ENCODE measurements at regions not wholly inside any gene's neighbourhood (a gene's known extent, or its start where the extent isn't known, plus 50 kb on each side); places are given as distances from the start of the nearest gene placed in this dataset.

- Histone ChIP-seq H2AFZ (replicated peaks) (peak overlapping the region; percentile 99), H3K79me2 (ENCODE audit: low read depth) (no peaks in the 10 kb centered on the region), H4K20me1 (ENCODE audit: low read depth) (no peaks in the 10 kb centered on the region), H3K4me3 (no peak overlapping the region), H3K9me3 (ENCODE audit: low read depth) (no peaks in the 10 kb centered on the region), H3K27me3 (no peaks in the 10 kb centered on the region), H3K4me2 (peak overlapping the region; percentile 56), H3K36me3 (no peaks in the 10 kb centered on the region), H3K27ac (peak overlapping the region; percentile 78), H3K9ac (no peak overlapping the region), H3F3A (ENCODE audit: low read depth) (peaks cover 17% of the 10 kb centered on the region), H3K4me1 (peaks cover 25% of the 10 kb centered on the region)
- H3K27ac Mint-ChIP-seq: peak overlapping the region; percentile 74
- TF ChIP-seq CTCF (IDR thresholded peaks at IDR 0.05) (no peak), EZH2phosphoT487 (IDR thresholded peaks at IDR 0.05) (no peak), EZH2 (IDR thresholded peaks at IDR 0.05) (no peak)
- H3K4me1 Mint-ChIP-seq: peaks cover 45% of the 10 kb centered on the region
- no peak for DNase-seq (ENCODE audit: low spot score)
- H3K9me3 Mint-ChIP-seq: no peaks in the 10 kb centered on the region
- peaks cover 1% of the 10 kb centered on the region for H3K36me3 Mint-ChIP-seq
- peak overlapping the region; percentile 39 for H3K4me3 Mint-ChIP-seq
- no peaks in the 10 kb centered on the region for H3K27me3 Mint-ChIP-seq (ENCODE audit: insufficient read depth, low read depth)
These were observed 61.6 kb upstream of the PRPS1 start for GRCh38 chrX:107566604-107567262.

GRCh38 chrX:107567370-107567769 lies 60.9 kb upstream of the PRPS1 start:
- no peak overlapping the region for H3K4me3 Mint-ChIP-seq
- TF ChIP-seq EZH2phosphoT487 (IDR thresholded peaks at IDR 0.05) (no peak), CTCF (IDR thresholded peaks at IDR 0.05) (no peak), EZH2 (IDR thresholded peaks at IDR 0.05) (no peak)

GRCh38 chrX:107571296-107571998 lies 56.9 kb upstream of the PRPS1 start:
- no peak overlapping the region for H3K27ac Mint-ChIP-seq
- H3K9me3 ChIP-seq (ENCODE audit: low read depth): no peaks in the 10 kb centered on the region
- no peak overlapping the region for H3K4me3 Mint-ChIP-seq
- H3K4me1 ChIP-seq: peaks cover 12% of the 10 kb centered on the region
- no peak overlapping the region for H3K27ac ChIP-seq
- TF ChIP-seq EZH2phosphoT487 (IDR thresholded peaks at IDR 0.05) (no peak), CTCF (IDR thresholded peaks at IDR 0.05) (no peak), EZH2 (IDR thresholded peaks at IDR 0.05) (no peak)
- H3K36me3 Mint-ChIP-seq: peaks cover 3% of the 10 kb centered on the region
- H3K4me1 Mint-ChIP-seq: peaks cover 23% of the 10 kb centered on the region
- H3K9me3 Mint-ChIP-seq: no peaks in the 10 kb centered on the region
- no peak overlapping the region for H2AFZ ChIP-seq (replicated peaks)
- no peak overlapping the region for H3K9ac ChIP-seq
- no peaks in the 10 kb centered on the region for H4K20me1 ChIP-seq (ENCODE audit: low read depth)
- H3K79me2 ChIP-seq (ENCODE audit: low read depth): no peaks in the 10 kb centered on the region
- H3K4me3 ChIP-seq: no peak overlapping the region
- no peaks in the 10 kb centered on the region for H3K27me3 Mint-ChIP-seq (ENCODE audit: insufficient read depth, low read depth)
- no peak for DNase-seq (ENCODE audit: low spot score)
- H3K4me2 ChIP-seq: no peak overlapping the region
- H3K27me3 ChIP-seq: no peaks in the 10 kb centered on the region
- H3F3A ChIP-seq (ENCODE audit: low read depth): peaks cover 15% of the 10 kb centered on the region
- H3K36me3 ChIP-seq: no peaks in the 10 kb centered on the region

More at GRCh38 chrX:107567370-107567769, 60.9 kb upstream of the PRPS1 start:
- no peaks in the 10 kb centered on the region for H3K36me3 ChIP-seq
- Mint-ChIP-seq H3K36me3 (peaks cover 1% of the 10 kb centered on the region), H3K4me1 (peaks cover 38% of the 10 kb centered on the region), H3K9me3 (no peaks in the 10 kb centered on the region), H3K27me3 (ENCODE audit: insufficient read depth, low read depth) (no peaks in the 10 kb centered on the region), H3K27ac (peak overlapping the region; percentile 42)
- no peak overlapping the region for H3K9ac ChIP-seq
- H3K4me3 ChIP-seq: no peak overlapping the region
- no peak for DNase-seq (ENCODE audit: low spot score)
- H4K20me1 ChIP-seq (ENCODE audit: low read depth): no peaks in the 10 kb centered on the region
- H3K4me2 ChIP-seq: peak overlapping the region; percentile 56
- H3K4me1 ChIP-seq: peaks cover 21% of the 10 kb centered on the region
- no peaks in the 10 kb centered on the region for H3K27me3 ChIP-seq
- H3K9me3 ChIP-seq (ENCODE audit: low read depth): no peaks in the 10 kb centered on the region
- peak overlapping the region; percentile 78 for H3K27ac ChIP-seq
- H3F3A ChIP-seq (ENCODE audit: low read depth): peaks cover 17% of the 10 kb centered on the region
- H3K79me2 ChIP-seq (ENCODE audit: low read depth): no peaks in the 10 kb centered on the region
- peak overlapping the region; percentile 95 for H2AFZ ChIP-seq (replicated peaks)
